Loucy (cell line): ENCODE measurements at regions not wholly inside any gene's neighbourhood (a gene's known extent, or its start where the extent isn't known, plus 50 kb on each side); places are given as distances from the start of the nearest gene placed in this dataset.

Experiments used
- H2AFZ ChIP-seq: fragments of 200-600 bp; sonication (generic); 2 replicates; pipeline ENCODE4 v1.6.0; 2016; ENCODE audit warnings: antibody characterized with exemption, mild to moderate bottlenecking, low read length, moderate library complexity
- H3F3A ChIP-seq: fragments of 200-600 bp; 2 replicates; pipeline ENCODE4 v1.6.0; 2016; ENCODE audit warnings: antibody characterized with exemption, low read depth, mild to moderate bottlenecking
- H3K27me3 ChIP-seq: fragments of 200-600 bp; sonication (generic); 2 replicates; pipeline ENCODE4 v1.6.1; 2014; ENCODE audit warnings: low read length, mild to moderate bottlenecking; ENCODE audit not compliant: insufficient read depth, poor library complexity, severe bottlenecking
- H3K36me3 ChIP-seq: fragments of 200-600 bp; sonication (generic); 2 replicates; pipeline ENCODE4 v1.6.1; 2016; ENCODE audit warnings: low read length; ENCODE audit not compliant: insufficient read depth
- H3K4me1 ChIP-seq: fragments of 200-600 bp; sonication (generic); 2 replicates; pipeline ENCODE4 v1.5.1; 2014; ENCODE audit warnings: low read length, mild to moderate bottlenecking; ENCODE audit not compliant: insufficient read depth, poor library complexity, severe bottlenecking
- H3K4me2 ChIP-seq: fragments of 200-600 bp; sonication (generic); 2 replicates; pipeline ENCODE4 v1.6.0; 2014; ENCODE audit warnings: antibody characterized with exemption, low read length, low read depth, mild to moderate bottlenecking; ENCODE audit not compliant: poor library complexity, severe bottlenecking
- H3K4me3 ChIP-seq: fragments of 200-600 bp; sonication (generic); 2 replicates; pipeline ENCODE4 v1.5.1; 2014; ENCODE audit warnings: low read length, mild to moderate bottlenecking, mixed read lengths; ENCODE audit not compliant: poor library complexity, severe bottlenecking
- H3K79me2 ChIP-seq: fragments of 200-600 bp; sonication (generic); 2 replicates; pipeline ENCODE4 v1.6.1; 2014; ENCODE audit warnings: low read length; ENCODE audit not compliant: insufficient read depth
- H3K9ac ChIP-seq: fragments of 200-600 bp; sonication (generic); 2 replicates; pipeline ENCODE4 v1.6.0; 2014; ENCODE audit warnings: mild to moderate bottlenecking, low read depth, low read length, moderate library complexity; ENCODE audit not compliant: poor library complexity, severe bottlenecking
- H3K9me2 ChIP-seq: fragments of 200-600 bp; sonication (generic); replicated peaks from 2 replicates; pipeline ENCODE4 v1.6.1; 2016; ENCODE audit warnings: low read depth, low read length, mixed read lengths
- H3K9me3 ChIP-seq: fragments of 200-600 bp; sonication (generic); 2 replicates; pipeline ENCODE4 v1.6.1; 2014; ENCODE audit warnings: mild to moderate bottlenecking, antibody characterized with exemption, low read length, low read depth; ENCODE audit not compliant: insufficient read depth
- H4K20me1 ChIP-seq: fragments of 200-600 bp; sonication (generic); 2 replicates; pipeline ENCODE4 v1.6.0; 2014; ENCODE audit warnings: antibody characterized with exemption, low read length, mild to moderate bottlenecking; ENCODE audit not compliant: insufficient read depth, poor library complexity, severe bottlenecking
- CTCF ChIP-seq: fragments of 200-600 bp; sonication (generic); conservative IDR thresholded peaks from 2 replicates; pipeline ENCODE4 v1.5.1; 2014; ENCODE audit warnings: mild to moderate bottlenecking, antibody characterized with exemption, low read length
- EZH2phosphoT487 ChIP-seq: fragments of 200-600 bp; IDR thresholded peaks from 2 replicates; pipeline ENCODE4 v1.6.1; 2018; ENCODE audit warnings: antibody characterized with exemption, mild to moderate bottlenecking, moderate library complexity, borderline replicate concordance

DNA sequence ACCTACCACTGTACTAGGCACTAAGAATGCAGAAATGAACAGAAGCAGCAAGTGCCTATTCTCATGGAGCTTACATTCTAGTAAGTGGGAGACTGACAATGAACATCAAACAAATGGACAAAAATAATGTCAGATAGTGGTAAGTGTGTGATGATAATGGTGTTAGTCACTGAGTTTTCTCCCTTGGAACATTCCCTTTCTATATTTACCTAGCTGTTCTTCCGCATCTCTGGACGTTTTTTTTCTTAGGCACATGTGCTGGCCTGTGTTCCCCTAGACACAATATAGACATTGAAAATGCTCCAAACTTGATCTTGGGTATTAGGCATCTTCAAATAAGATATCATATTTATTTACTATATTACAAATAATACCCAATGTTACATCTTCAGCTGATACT lies 218.1 kb upstream of the GJE1 start:
- no peak overlapping the region for H3K4me2 ChIP-seq
- H3K36me3 ChIP-seq: no peaks in the 10 kb centered on the region
- H3K9ac ChIP-seq: no peak overlapping the region
- TF ChIP-seq CTCF (no peak), EZH2phosphoT487 (no peak)
- H3F3A ChIP-seq: no peaks in the 10 kb centered on the region
- no peaks in the 10 kb centered on the region for H3K9me2 ChIP-seq
- H4K20me1 ChIP-seq: no peaks in the 10 kb centered on the region
- H3K4me1 ChIP-seq: no peaks in the 10 kb centered on the region
- H3K9me3 ChIP-seq: no peaks in the 10 kb centered on the region
- H2AFZ ChIP-seq: no peak overlapping the region
- no peak overlapping the region for H3K4me3 ChIP-seq
- H3K27me3 ChIP-seq: no peaks in the 10 kb centered on the region
- H3K79me2 ChIP-seq: no peaks in the 10 kb centered on the region

DNA sequence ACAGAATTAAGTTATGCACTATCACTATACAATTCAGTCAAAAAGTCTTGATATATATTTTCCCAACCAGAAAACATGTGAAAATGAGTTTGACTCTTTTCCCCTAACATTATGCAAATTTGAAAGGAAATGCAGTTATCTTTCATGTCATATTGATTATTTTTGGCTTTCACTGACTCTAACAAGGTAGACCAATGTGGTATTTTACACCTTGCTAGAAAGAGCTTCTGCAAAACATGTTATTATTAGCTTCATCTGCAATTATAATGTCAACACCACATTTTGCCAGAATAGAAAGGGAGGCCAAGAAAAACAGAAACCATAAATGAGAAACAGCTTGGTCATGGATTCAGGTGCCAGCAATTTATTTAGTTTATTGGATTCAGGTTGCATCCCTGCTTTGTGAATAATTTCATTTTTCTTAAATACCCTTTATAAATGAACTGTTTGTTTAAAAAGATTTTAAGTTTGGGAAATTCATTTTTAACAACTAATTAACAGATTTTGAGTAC lies 226.1 kb upstream of the GJE1 start:
- H3K79me2 ChIP-seq: no peaks in the 10 kb centered on the region
- H3K9me3 ChIP-seq: no peaks in the 10 kb centered on the region
- no peaks in the 10 kb centered on the region for H3K9me2 ChIP-seq
- H4K20me1 ChIP-seq: no peaks in the 10 kb centered on the region
- no peak overlapping the region for H2AFZ ChIP-seq
- TF ChIP-seq CTCF: no peak
- TF ChIP-seq EZH2phosphoT487: no peak
- no peaks in the 10 kb centered on the region for H3K4me1 ChIP-seq
- H3K4me3 ChIP-seq: no peak overlapping the region
- no peaks in the 10 kb centered on the region for H3K36me3 ChIP-seq
- no peaks in the 10 kb centered on the region for H3F3A ChIP-seq
- H3K9ac ChIP-seq: no peak overlapping the region
- H3K27me3 ChIP-seq: no peaks in the 10 kb centered on the region
- H3K4me2 ChIP-seq: no peak overlapping the region

- H3K9me3 ChIP-seq: no peaks in the 10 kb centered on the region
- H3K9ac ChIP-seq: no peak overlapping the region
- H3K4me1 ChIP-seq: no peaks in the 10 kb centered on the region
- H3K4me2 ChIP-seq: no peak overlapping the region
- no peaks in the 10 kb centered on the region for H3K9me2 ChIP-seq
- no peaks in the 10 kb centered on the region for H3K36me3 ChIP-seq
- no peaks in the 10 kb centered on the region for H3K27me3 ChIP-seq
- H3K79me2 ChIP-seq: no peaks in the 10 kb centered on the region
- no peaks in the 10 kb centered on the region for H3F3A ChIP-seq
- no peak overlapping the region for H2AFZ ChIP-seq
- TF ChIP-seq EZH2phosphoT487 (no peak), CTCF (no peak)
- no peaks in the 10 kb centered on the region for H4K20me1 ChIP-seq
- H3K4me3 ChIP-seq: no peak overlapping the region
Observed at GRCh38 chr6:141890661-141891060, 242.1 kb upstream of the GJE1 start.
